ENCODE measurements at regions not wholly inside any gene's neighbourhood (a gene's known extent, or its start where the extent isn't known, plus 50 kb on each side); places are given as distances from the start of the nearest gene placed in this dataset.

- TF ChIP-seq CTCF (conservative IDR thresholded peaks at IDR 0.05 in 1 of 2, IDR thresholded peaks at IDR 0.05 in 1 of 2; ENCODE audit: extremely low read depth in 1 of 2, insufficient read depth in 1 of 2, low read depth in 1 of 2, low read length in 2 of 2) (no peak), EZH2 (IDR thresholded peaks at IDR 0.05; ENCODE audit: borderline replicate concordance, low read length) (no peak)
These were observed 178.9 kb downstream of the SEM1 start for GRCh38 chr7:96530786-96531185.
